Naive thymus-derived CD4-positive, alpha-beta T cell (primary cell): ENCODE measurements at regions not wholly inside any gene's neighbourhood (a gene's known extent, or its start where the extent isn't known, plus 50 kb on each side); places are given as distances from the start of the nearest gene placed in this dataset.

Experiments used
- ATAC-seq: fragments of 150-1000 bp; cut with Tn5 transposase; 2 replicates; pipeline ENCODE4 v1.10.0; 2021; ENCODE audit warnings: mild to moderate bottlenecking, moderate library complexity
- CTCF ChIA-PET: fragments of 350-600 bp; sonication (Branson Sonifier 250); formaldehyde crosslinking; loops from one replicate; lab custom pipeline; 2021; ENCODE audit warnings: antibody characterized with exemption; lab: Charles Lee
- POLR2A ChIA-PET: fragments of 350-600 bp; sonication (Branson Sonifier 250); formaldehyde crosslinking; loops from one replicate; lab custom pipeline; 2021; ENCODE audit warnings: antibody characterized with exemption, inconsistent platforms; lab: Charles Lee
- DNase-seq, 9 donors: peaks; one replicate each; pipeline versions ENCODE4 v3.0.0 to v3.0.0-alpha.2; 2020 to 2022; ENCODE audit warnings: mixed read lengths in 1 of 9
- H3K27ac ChIP-seq: one replicate; pipeline ENCODE4 v1.7.0; 2013; ENCODE audit warnings: mild to moderate bottlenecking, low read depth, low read length, moderate library complexity
- H3K27me3 ChIP-seq, 2 donors: one replicate each; pipeline ENCODE4 v1.7.0; 2013; ENCODE audit warnings: low read length in 2 of 2, mild to moderate bottlenecking in 2 of 2, moderate library complexity in 2 of 2; ENCODE audit not compliant: control insufficient read depth in 2 of 2, insufficient read depth in 2 of 2
- H3K36me3 ChIP-seq, 3 experiments: 1 replicate in 2 of 3; 2 replicates in 1 of 3; pipeline ENCODE4 v1.7.0; 2013; ENCODE audit warnings: low read length in 3 of 3, mild to moderate bottlenecking in 3 of 3, moderate library complexity in 1 of 3; ENCODE audit not compliant: insufficient read depth in 3 of 3, control insufficient read depth in 2 of 3
- H3K4me1 ChIP-seq, 2 donors: one replicate each; pipeline ENCODE4 v1.7.0; 2013; ENCODE audit warnings: low read length in 2 of 2, mild to moderate bottlenecking in 2 of 2, moderate library complexity in 1 of 2; ENCODE audit not compliant: control insufficient read depth in 2 of 2, insufficient read depth in 2 of 2
- H3K4me3 ChIP-seq: 2 replicates; pipeline ENCODE4 v1.7.0; 2013; ENCODE audit warnings: mild to moderate bottlenecking, low read length
- H3K9me3 ChIP-seq, 3 experiments: 1 replicate in 2 of 3; 2 replicates in 1 of 3; pipeline ENCODE4 v1.7.0; 2013; ENCODE audit warnings: low read length in 3 of 3; ENCODE audit not compliant: control insufficient read depth in 2 of 3
- H3K27ac Mint-ChIP-seq, 9 donors: one replicate each; pipeline ENCODE4 v1.8.0; 2020 to 2022; ENCODE audit warnings: mixed read lengths in 9 of 9, mild to moderate bottlenecking in 8 of 9, moderate library complexity in 5 of 9, inconsistent platforms in 2 of 9
- H3K27me3 Mint-ChIP-seq, 5 donors: one replicate each; pipeline ENCODE4 v1.8.0; 2021 to 2022; ENCODE audit warnings: mixed read lengths in 5 of 5, mild to moderate bottlenecking in 1 of 5
- H3K36me3 Mint-ChIP-seq, 5 donors: one replicate each; pipeline ENCODE4 v1.8.0; 2020 to 2022; ENCODE audit warnings: mixed read lengths in 5 of 5, mild to moderate bottlenecking in 3 of 5, inconsistent platforms in 1 of 5
- H3K4me1 Mint-ChIP-seq, 7 donors: one replicate each; pipeline ENCODE4 v1.8.0; 2020 to 2022; ENCODE audit warnings: mixed read lengths in 7 of 7, mild to moderate bottlenecking in 3 of 7, inconsistent platforms in 1 of 7
- H3K4me3 Mint-ChIP-seq, 10 donors: one replicate each; pipeline ENCODE4 v1.8.0; 2020 to 2022; ENCODE audit warnings: mild to moderate bottlenecking in 10 of 10, mixed read lengths in 10 of 10, moderate library complexity in 6 of 10, inconsistent platforms in 2 of 10
- H3K9me3 Mint-ChIP-seq, 11 donors: one replicate each; pipeline ENCODE4 v1.8.0; 2020 to 2022; ENCODE audit warnings: mixed read lengths in 11 of 11, mild to moderate bottlenecking in 4 of 11, inconsistent platforms in 1 of 11, moderate library complexity in 1 of 11
- intact Hi-C, 2 donors: fragments of 100-400 bp; cut with micrococcal nuclease; formaldehyde crosslinking; loops; one replicate each; pipeline ENCODE4 v1.15.1; 2023

- H3K27ac Mint-ChIP-seq, result no peak overlapping the region
- no peak overlapping the region for H3K4me3 Mint-ChIP-seq
- no peak for ATAC-seq
- Histone ChIP-seq H3K36me3 (no peaks in the 10 kb centered on the region), H3K4me1 (no peaks in the 10 kb centered on the region), H3K27ac (no peak overlapping the region), H3K9me3 (no peaks in the 10 kb centered on the region), H3K4me3 (no peak overlapping the region), H3K27me3 (no peaks in the 10 kb centered on the region)
- ChIA-PET CTCF (no interaction called here), POLR2A (no interaction called here)
- intact Hi-C loops, result no loop called here
- no peaks in the 10 kb centered on the region for H3K4me1 Mint-ChIP-seq
- H3K9me3 Mint-ChIP-seq, result peaks cover 0 to 13% (median 3%) of the 10 kb centered on the region in 11 donors
- no peaks in the 10 kb centered on the region for H3K36me3 Mint-ChIP-seq
- DNase-seq, result no peak
- peaks cover 0 to 23% (median 10%) of the 10 kb centered on the region in 5 donors for H3K27me3 Mint-ChIP-seq
Observed at GRCh38 chr2:236317938-236318396, 53.8 kb upstream of the ASB18 start.

- H3K4me1 ChIP-seq, result no peaks in the 10 kb centered on the region
- Mint-ChIP-seq H3K9me3 (peaks cover 0 to 8% (median 3%) of the 10 kb centered on the region in 11 donors), H3K4me3 (no peak overlapping the region), H3K36me3 (no peaks in the 10 kb centered on the region), H3K4me1 (no peaks in the 10 kb centered on the region), H3K27me3 (peaks cover 0 to 23% (median 10%) of the 10 kb centered on the region in 5 donors), H3K27ac (no peak overlapping the region)
- no peaks in the 10 kb centered on the region for H3K9me3 ChIP-seq
- ATAC-seq (no peak), DNase-seq (no peak)
- POLR2A ChIA-PET, result no interaction called here
- intact Hi-C loops, result no loop called here
- no peak overlapping the region for H3K27ac ChIP-seq
- no peaks in the 10 kb centered on the region for H3K36me3 ChIP-seq
- H3K27me3 ChIP-seq, result no peaks in the 10 kb centered on the region
- CTCF ChIA-PET, result no interaction called here
- no peak overlapping the region for H3K4me3 ChIP-seq
Observed at GRCh38 chr2:236318401-236318800, 54.2 kb upstream of the ASB18 start.

- intact Hi-C loops, result no loop called here
- no peaks in the 10 kb centered on the region for H3K4me1 Mint-ChIP-seq
- H3K4me3 Mint-ChIP-seq, result no peak overlapping the region
- CTCF ChIA-PET, result no interaction called here
- peaks cover 0 to 3% (median 0%) of the 10 kb centered on the region in 11 donors for H3K9me3 Mint-ChIP-seq
- DNase-seq (no peak), ATAC-seq (no peak)
- no peaks in the 10 kb centered on the region for H3K27me3 ChIP-seq
- no peak overlapping the region for H3K4me3 ChIP-seq
- H3K36me3 ChIP-seq, result no peaks in the 10 kb centered on the region
- no peaks in the 10 kb centered on the region for H3K4me1 ChIP-seq
- H3K27ac Mint-ChIP-seq, result no peak overlapping the region
- no peaks in the 10 kb centered on the region for H3K9me3 ChIP-seq
- peaks cover 0 to 22% (median 12%) of the 10 kb centered on the region in 5 donors for H3K27me3 Mint-ChIP-seq
- H3K27ac ChIP-seq, result no peak overlapping the region
- POLR2A ChIA-PET, result no interaction called here
- no peaks in the 10 kb centered on the region for H3K36me3 Mint-ChIP-seq
Observed at GRCh38 chr2:236319036-236319435, 54.8 kb upstream of the ASB18 start.

- H3K9me3 Mint-ChIP-seq, result no peaks in the 10 kb centered on the region
- Histone ChIP-seq H3K27ac (no peak overlapping the region), H3K4me3 (no peak overlapping the region), H3K9me3 (no peaks in the 10 kb centered on the region), H3K4me1 (no peaks in the 10 kb centered on the region), H3K27me3 (no peaks in the 10 kb centered on the region), H3K36me3 (no peaks in the 10 kb centered on the region)
- ATAC-seq (no peak), DNase-seq (no peak)
- no peak overlapping the region for H3K4me3 Mint-ChIP-seq
- H3K36me3 Mint-ChIP-seq, result no peaks in the 10 kb centered on the region
- intact Hi-C loops, result no loop called here
- H3K4me1 Mint-ChIP-seq, result peaks cover 0 to 1% (median 0%) of the 10 kb centered on the region in 7 donors
- H3K27ac Mint-ChIP-seq, result no peak overlapping the region
- CTCF ChIA-PET, result no interaction called here
- POLR2A ChIA-PET, result no interaction called here
- H3K27me3 Mint-ChIP-seq, result peaks cover 0 to 20% (median 3%) of the 10 kb centered on the region in 5 donors
Observed at GRCh38 chr2:236321415-236321814, 57.2 kb upstream of the ASB18 start.

GRCh38 chr2:236333417-236334121 is 69.4 kb upstream of the ASB18 start:
- Histone ChIP-seq H3K4me3 (no peak overlapping the region), H3K36me3 (no peaks in the 10 kb centered on the region), H3K27ac (no peak overlapping the region), H3K27me3 (no peaks in the 10 kb centered on the region), H3K9me3 (no peaks in the 10 kb centered on the region), H3K4me1 (no peaks in the 10 kb centered on the region)
- intact Hi-C loops, result no loop called here
- DNase-seq (no peak), ATAC-seq (no peak)
- Mint-ChIP-seq H3K9me3 (no peaks in the 10 kb centered on the region), H3K36me3 (no peaks in the 10 kb centered on the region), H3K4me3 (no peak overlapping the region), H3K27ac (no peak overlapping the region), H3K4me1 (peaks cover 0 to 2% (median 0%) of the 10 kb centered on the region in 7 donors), H3K27me3 (peaks cover 5 to 12% (median 8%) of the 10 kb centered on the region in 5 donors)
- ChIA-PET CTCF (no interaction called here), POLR2A (no interaction called here)

GRCh38 chr2:236334122-236334876 is 70.1 kb upstream of the ASB18 start:
- DNase-seq (no peak), ATAC-seq (no peak)
- H3K27ac Mint-ChIP-seq, result no peak overlapping the region
- Histone ChIP-seq H3K27ac (no peak overlapping the region), H3K4me3 (no peak overlapping the region), H3K36me3 (no peaks in the 10 kb centered on the region), H3K27me3 (no peaks in the 10 kb centered on the region), H3K9me3 (no peaks in the 10 kb centered on the region), H3K4me1 (no peaks in the 10 kb centered on the region)
- H3K36me3 Mint-ChIP-seq, result no peaks in the 10 kb centered on the region
- ChIA-PET CTCF (no interaction called here), POLR2A (interaction anchor here (0.6 kb wide), 1 partner anchor 942 kb away, joined by 3 read pairs; no protein-coding TSS in a partner anchor)
- peaks cover 2 to 8% (median 5%) of the 10 kb centered on the region in 5 donors for H3K27me3 Mint-ChIP-seq
- no peaks in the 10 kb centered on the region for H3K4me1 Mint-ChIP-seq
- no peaks in the 10 kb centered on the region for H3K9me3 Mint-ChIP-seq
- H3K4me3 Mint-ChIP-seq, result no peak overlapping the region
- intact Hi-C loops, result no loop called here
